Pons (tissue), 1 donor: ENCODE measurements at regions not wholly inside any gene's neighbourhood (a gene's known extent, or its start where the extent isn't known, plus 50 kb on each side); places are given as distances from the start of the nearest gene placed in this dataset.

ENCODE experiments used
- DNase-seq: peaks from one replicate; pipeline ENCODE4 v3.0.0-alpha.2; 2016; ENCODE audit warnings: low spot score

DNA sequence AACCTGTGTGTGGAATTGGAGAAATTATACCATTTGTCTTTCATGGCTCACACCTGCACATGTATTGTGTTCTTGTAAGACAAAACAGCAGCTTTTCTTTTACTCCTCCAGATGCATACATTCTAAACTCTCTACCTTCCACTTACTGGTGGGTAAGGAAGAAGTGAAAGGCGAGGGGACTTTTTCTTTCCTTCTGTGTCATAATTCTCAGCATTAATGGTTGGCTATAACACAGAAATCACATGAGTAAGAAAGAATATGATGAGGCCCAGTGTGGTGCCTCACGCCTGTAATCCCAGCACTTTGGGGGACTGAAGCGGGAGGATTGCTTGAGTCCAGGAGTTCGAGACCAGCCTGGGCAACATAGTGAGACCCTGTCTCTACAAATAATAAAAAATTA is 57.8 kb upstream of the SHANK2 start:
- no peak for DNase-seq

DNA sequence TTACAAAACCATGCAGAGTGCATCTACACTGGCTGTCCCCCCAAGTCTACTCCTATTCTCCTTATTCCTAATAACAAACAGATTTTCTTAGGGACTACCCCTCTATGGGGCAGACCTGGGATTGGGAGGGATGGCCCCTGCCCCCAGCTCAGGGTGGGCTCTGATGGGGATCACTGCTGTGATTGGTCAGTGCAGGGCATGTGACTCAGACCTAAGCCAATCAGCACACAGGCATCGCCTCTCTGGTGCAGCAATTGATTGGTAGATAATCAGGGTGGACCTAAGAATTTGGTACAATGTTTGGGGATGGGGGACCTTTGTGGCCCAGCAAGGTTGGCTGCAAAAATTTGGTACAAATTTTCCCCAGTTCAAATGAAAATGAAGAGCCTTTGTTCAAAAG is 57.2 kb upstream of the SHANK2 start:
- DNase-seq, result no peak

DNA sequence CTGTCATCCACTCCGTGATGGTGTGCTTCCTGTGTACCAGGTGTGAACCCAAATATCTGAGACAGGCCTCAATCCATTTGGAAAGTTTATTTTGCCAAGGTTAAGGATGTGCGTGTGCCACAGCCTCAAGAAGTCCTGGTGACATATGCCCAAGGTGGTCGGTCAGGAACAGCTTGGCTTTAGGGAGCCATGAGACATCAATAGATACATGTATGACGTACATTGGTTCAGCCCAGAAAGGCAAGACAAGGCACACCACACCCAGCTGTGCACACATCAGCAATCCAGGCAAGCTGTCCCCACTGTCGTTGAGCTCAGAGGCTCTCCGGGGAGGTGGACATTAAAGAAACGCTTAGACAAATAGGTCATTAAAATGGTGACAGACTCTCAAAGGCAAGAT is 56.8 kb upstream of the SHANK2 start:
- no peak for DNase-seq

DNA sequence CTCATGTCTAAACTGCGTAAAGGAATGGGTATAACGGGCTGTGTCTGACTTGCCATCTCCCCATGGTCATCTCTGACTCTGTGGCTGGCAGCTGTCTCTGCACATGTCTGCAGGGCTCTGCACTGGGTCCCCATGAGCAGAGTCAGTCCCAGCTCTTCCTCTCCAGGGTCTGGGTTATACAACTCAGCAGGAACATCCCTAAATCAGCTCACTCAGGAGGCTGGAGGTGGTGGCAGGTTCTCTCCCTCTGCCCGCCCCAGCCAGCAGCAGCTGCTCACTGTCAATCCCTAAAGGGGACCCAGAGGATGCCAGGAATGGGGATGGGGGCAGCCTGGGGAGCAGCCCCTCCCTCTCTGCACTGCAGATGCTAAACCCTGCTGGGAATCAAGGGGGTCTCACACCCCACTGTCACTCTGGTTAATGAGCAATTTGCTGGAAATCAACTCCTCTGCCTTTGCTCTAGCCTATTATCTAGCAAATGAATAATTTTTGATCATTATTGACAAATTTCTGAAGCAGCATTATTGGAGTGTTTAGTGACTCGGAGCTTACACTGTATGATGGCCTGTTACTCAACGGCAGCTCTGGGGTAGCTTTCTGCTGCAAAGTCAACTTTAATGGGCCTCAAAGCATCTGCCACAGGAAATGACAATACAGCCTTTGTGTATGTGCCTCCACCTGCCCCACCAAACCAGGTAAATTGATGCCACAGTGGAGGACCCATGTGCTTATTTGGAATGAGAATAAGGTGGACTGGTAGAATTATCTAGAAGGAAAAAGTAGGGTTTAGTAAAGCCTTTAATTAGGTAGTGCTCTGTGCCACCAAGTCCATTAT is 55.7 kb upstream of the SHANK2 start:
- DNase-seq, result no peak

DNA sequence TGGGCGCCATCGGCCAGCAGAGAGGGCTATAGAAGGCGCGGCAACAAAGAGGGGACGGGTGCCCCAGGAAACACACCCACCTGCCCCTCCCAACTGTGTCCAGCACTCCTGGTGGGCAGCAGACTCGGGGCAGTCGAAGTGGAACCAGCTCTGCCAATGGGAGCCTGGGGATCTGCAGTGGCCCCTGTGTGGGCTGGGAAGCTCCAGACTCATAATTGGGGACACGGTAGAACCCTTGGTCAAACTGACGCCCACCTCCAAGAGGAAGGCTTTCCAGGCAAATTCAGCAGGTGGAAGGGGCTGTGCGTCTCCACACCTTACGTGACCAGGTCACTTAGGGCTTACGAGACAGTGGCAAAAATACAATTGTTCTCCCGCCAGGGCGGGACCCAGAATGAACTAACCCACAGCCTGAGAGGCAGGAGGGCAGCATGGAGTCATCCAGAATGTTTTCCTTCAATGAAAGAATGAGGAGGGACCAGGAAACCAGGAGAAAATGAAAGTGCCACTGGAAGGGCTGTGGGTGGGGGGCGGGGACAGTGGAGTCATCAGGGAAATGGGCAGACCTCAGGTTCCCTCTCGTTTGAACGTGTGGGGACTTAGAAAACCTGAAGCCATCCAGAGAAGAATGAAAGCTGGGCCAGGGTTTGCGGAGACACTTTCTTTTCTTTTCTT is 53.2 kb upstream of the SHANK2 start:
- no peak for DNase-seq

DNA sequence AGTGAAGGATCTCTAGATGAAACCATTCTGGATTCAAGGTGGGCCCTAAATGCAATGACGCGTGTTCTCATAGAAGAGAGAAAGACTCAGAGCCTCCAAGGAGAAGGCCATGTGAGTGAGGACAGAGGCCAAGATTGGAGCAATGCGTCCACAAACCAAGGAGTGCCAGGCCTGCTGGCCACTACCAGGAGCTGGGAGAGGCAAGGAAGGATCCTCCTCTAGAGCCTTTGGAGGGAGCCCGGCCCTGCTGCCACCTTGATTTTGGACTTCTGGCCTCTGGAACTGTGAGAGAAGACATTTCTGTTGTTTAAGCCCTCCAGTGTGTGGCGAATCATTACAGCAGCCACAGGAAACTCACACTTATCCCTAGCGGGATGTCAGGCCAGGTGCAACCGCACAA is 52.7 kb upstream of the SHANK2 start:
- no peak for DNase-seq

DNA sequence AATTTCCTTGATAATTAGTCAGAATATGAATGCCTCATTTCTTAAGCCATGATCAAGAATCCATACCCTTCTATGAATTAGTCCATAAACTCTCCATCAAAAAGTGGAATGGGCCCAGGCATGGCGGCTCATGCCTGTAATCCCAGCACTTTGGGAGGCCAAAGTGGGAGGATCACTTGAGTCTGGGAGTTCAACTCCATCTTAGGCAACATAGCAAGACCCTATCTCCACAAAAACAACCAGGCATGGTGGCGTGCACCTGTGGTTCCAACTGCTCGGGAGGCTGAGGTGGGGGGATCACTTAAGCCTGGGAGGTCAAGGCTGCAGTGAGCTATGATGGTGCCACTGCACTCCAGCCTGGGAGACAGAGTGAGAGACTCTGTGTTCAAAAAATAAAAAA is 52.1 kb upstream of the SHANK2 start:
- no peak for DNase-seq

DNA sequence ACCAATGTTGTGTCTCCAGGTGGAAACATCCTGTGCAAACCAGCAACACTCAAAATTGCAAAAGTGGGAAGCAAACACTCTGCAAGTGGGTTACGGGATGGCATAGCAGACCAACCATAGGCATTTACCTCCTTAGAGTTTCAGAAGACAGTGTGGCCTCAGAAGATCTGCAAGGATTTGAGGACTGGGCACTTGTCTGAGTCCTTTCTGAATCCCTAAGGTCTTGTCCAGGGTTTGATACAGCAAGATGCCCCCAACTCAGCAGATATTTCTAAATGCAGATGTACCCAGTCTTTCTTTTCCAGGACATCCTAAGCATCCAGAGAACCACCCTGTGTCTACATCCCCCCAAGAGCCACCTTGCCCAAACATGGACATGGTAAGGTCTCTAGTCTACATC is 51.7 kb upstream of the SHANK2 start:
- no peak for DNase-seq

DNA sequence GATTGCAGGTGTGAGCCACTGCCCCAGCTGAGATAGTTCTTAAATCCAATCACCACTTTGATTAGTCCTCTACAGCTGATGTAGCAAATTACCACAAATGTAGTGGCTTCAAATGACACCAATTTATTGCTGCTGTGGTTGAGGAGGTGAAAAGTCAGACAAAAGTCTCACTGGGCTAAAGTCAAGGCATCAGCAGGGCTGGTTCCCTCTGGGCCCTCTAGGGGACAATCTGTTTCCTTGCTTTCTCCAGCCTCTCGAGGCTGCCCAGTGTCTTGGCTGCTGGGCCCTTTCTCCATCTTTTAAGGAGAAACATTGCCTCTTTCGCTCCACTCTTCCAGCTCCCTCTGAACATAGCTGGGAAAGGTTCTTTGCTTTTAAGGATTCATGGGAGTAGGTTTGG is 50.5 kb upstream of the SHANK2 start:
- DNase-seq, result no peak

DNA sequence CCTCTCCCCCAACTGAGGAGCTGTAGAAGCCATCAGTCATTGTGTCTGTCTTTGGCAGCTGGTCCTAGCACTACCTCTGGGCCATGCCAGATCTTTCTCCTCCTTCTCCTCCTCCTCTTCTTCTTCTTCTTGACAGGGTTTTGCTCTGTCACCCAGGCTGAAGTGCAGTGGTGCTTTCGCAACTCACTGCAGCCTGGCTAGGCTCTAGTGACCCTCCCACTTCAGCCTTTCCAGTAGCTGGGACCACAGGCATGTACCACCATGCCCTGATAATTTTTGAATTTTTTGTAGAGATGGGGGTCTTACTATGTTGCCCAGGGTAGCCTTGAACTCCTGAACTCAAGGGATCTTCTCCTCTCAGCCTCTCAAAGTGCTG is 50.1 kb upstream of the SHANK2 start:
- no peak for DNase-seq
